ENCODE measurements at regions not wholly inside any gene's neighbourhood (a gene's known extent, or its start where the extent isn't known, plus 50 kb on each side); places are given as distances from the start of the nearest gene placed in this dataset.

GRCh38 chr6:126937426-126937825 lies 181.0 kb upstream of the RSPO3 start:
- TF ChIP-seq YY1 (IDR thresholded peaks at IDR 0.05; ENCODE audit: low read depth, low read length) = no peak
- TF ChIP-seq CBFB (IDR thresholded peaks at IDR 0.05; ENCODE audit: low read depth) = no peak
- TF ChIP-seq ZNF384 (IDR thresholded peaks at IDR 0.05; ENCODE audit: borderline replicate concordance, low read depth, low read length) = no peak
- no peak for TF ChIP-seq RFX5 (IDR thresholded peaks at IDR 0.05; ENCODE audit: low read depth, low read length)
- TF ChIP-seq CTCF (IDR thresholded peaks at IDR 0.05 in 2 of 3, conservative IDR thresholded peaks at IDR 0.05 in 1 of 3; ENCODE audit: control insufficient read depth in 2 of 3, extremely low read depth in 1 of 3, insufficient read depth in 1 of 3, low read depth in 3 of 3, low read length in 3 of 3) = no peak

Measured in GM12878 (cell line).